Spleen (tissue), 7 donors: ENCODE measurements at regions not wholly inside any gene's neighbourhood (a gene's known extent, or its start where the extent isn't known, plus 50 kb on each side); places are given as distances from the start of the nearest gene placed in this dataset.

Experiments
- CTCF ChIP-seq, 11 experiments: fragments of 200-600 bp in 7 of 11; fragments of 450-650 bp in 4 of 11; sonication (generic) in 4 of 11; IDR thresholded peaks in 8 of 11; conservative IDR thresholded peaks in 3 of 11; 1 replicate in 7 of 11; 2 replicates in 4 of 11; pipeline versions ENCODE4 v1.4.0 to v1.8.0; 2016 to 2021; ENCODE audit warnings: antibody characterized with exemption in 11 of 11, inconsistent platforms in 4 of 11, mild to moderate bottlenecking in 1 of 11
- POLR2A ChIP-seq, 3 donors: fragments of 450-650 bp; IDR thresholded peaks; one replicate each; pipeline ENCODE4 v1.5.1; 2017; ENCODE audit warnings: antibody characterized with exemption in 3 of 3, mild to moderate bottlenecking in 1 of 3
- POLR2AphosphoS5 ChIP-seq, 3 donors: sonication (generic); formaldehyde crosslinking; IDR thresholded peaks; one replicate each; pipeline ENCODE4 v1.5.1; 2017; ENCODE audit warnings: antibody characterized with exemption in 3 of 3
- donor health status: DM: no; HTN: no; CAD: no; lungs with moderate emphysema.
- donor health status: DM: no; HTN: no; CAD: no.
- donor health status: DM: no; HTN: no; CAD: no.

- TF ChIP-seq CTCF (IDR thresholded peaks at IDR 0.05 in 8 of 11, conservative IDR thresholded peaks at IDR 0.05 in 3 of 11) (no peak), POLR2A (IDR thresholded peaks at IDR 0.05) (no peak), POLR2AphosphoS5 (IDR thresholded peaks at IDR 0.05) (no peak)
These were observed 180.2 kb upstream of the FZD8 start for GRCh38 chr10:35822316-35822715.
